ENCODE measurements at regions not wholly inside any gene's neighbourhood (a gene's known extent, or its start where the extent isn't known, plus 50 kb on each side); places are given as distances from the start of the nearest gene placed in this dataset.

GRCh38 chr4:81523672-81524327 is 52.1 kb upstream of the RASGEF1B start:
- Mint-ChIP-seq H3K27ac (no peak overlapping the region), H3K4me3 (no peak overlapping the region), H3K27me3 (ENCODE audit: insufficient read depth) (peaks cover 15% of the 10 kb centered on the region), H3K9me3 (no peaks in the 10 kb centered on the region), H3K4me1 (peaks cover 24% of the 10 kb centered on the region), H3K36me3 (ENCODE audit: low read depth) (no peaks in the 10 kb centered on the region)
- H3K9ac ChIP-seq (ENCODE audit: extremely low read depth, low read length, poor library complexity, severe bottlenecking) = no peak overlapping the region
- H3K9me3 ChIP-seq (ENCODE audit: control insufficient read depth, low read length) = peaks cover 18% of the 10 kb centered on the region
- WGBS, 2 experiments (ENCODE audit: insufficient coverage in 1 of 2, insufficient read length in 1 of 2) = 83 to 85% methylated on average over 1 to 2 of the region's 2 CpGs
- no peaks in the 10 kb centered on the region for H3K36me3 ChIP-seq (ENCODE audit: control insufficient read depth, insufficient read depth, low read length)
- no peak for DNase-seq
- H3K4me1 ChIP-seq (ENCODE audit: control insufficient read depth, insufficient read depth, low read length) = peaks cover 6% of the 10 kb centered on the region
- no peak overlapping the region for H3K4me3 ChIP-seq (ENCODE audit: low read length)
- TF ChIP-seq CTCF (conservative IDR thresholded peaks at IDR 0.05) = no peak
- no peaks in the 10 kb centered on the region for H3K27me3 ChIP-seq (ENCODE audit: control insufficient read depth, insufficient read depth, low read length, poor library complexity, severe bottlenecking)
- peak overlapping the region; percentile 45 for H3K27ac ChIP-seq (ENCODE audit: low read depth, low read length)

- no peak overlapping the region for H3K4me3 ChIP-seq (ENCODE audit: low read length)
- Mint-ChIP-seq H3K9me3 (no peaks in the 10 kb centered on the region), H3K4me3 (no peak overlapping the region), H3K36me3 (ENCODE audit: low read depth) (no peaks in the 10 kb centered on the region), H3K4me1 (peaks cover 26% of the 10 kb centered on the region), H3K27me3 (ENCODE audit: insufficient read depth) (peaks cover 10% of the 10 kb centered on the region), H3K27ac (no peak overlapping the region)
- H3K36me3 ChIP-seq (ENCODE audit: control insufficient read depth, insufficient read depth, low read length) = no peaks in the 10 kb centered on the region
- H3K27ac ChIP-seq (ENCODE audit: low read depth, low read length) = no peak overlapping the region
- peaks cover 3% of the 10 kb centered on the region for H3K4me1 ChIP-seq (ENCODE audit: control insufficient read depth, insufficient read depth, low read length)
- H3K9ac ChIP-seq (ENCODE audit: extremely low read depth, low read length, poor library complexity, severe bottlenecking) = no peak overlapping the region
- no peak for TF ChIP-seq CTCF (conservative IDR thresholded peaks at IDR 0.05)
- WGBS, 2 experiments (ENCODE audit: insufficient coverage in 1 of 2, insufficient read length in 1 of 2) = 80% methylated on average over 2 of the region's 2 CpGs; no CpG with 5 or more reads in 1 of the 2 experiments
- no peaks in the 10 kb centered on the region for H3K27me3 ChIP-seq (ENCODE audit: control insufficient read depth, insufficient read depth, low read length, poor library complexity, severe bottlenecking)
- DNase-seq = no peak
- peaks cover 11% of the 10 kb centered on the region for H3K9me3 ChIP-seq (ENCODE audit: control insufficient read depth, low read length)
Observed at GRCh38 chr4:81522711-81523110, 51.0 kb upstream of the RASGEF1B start.

- Histone ChIP-seq H3K36me3 (ENCODE audit: control insufficient read depth, insufficient read depth, low read length) (no peaks in the 10 kb centered on the region), H3K4me1 (ENCODE audit: control insufficient read depth, insufficient read depth, low read length) (peaks cover 3% of the 10 kb centered on the region), H3K27me3 (ENCODE audit: control insufficient read depth, insufficient read depth, low read length, poor library complexity, severe bottlenecking) (no peaks in the 10 kb centered on the region), H3K9ac (ENCODE audit: extremely low read depth, low read length, poor library complexity, severe bottlenecking) (no peak overlapping the region), H3K9me3 (ENCODE audit: control insufficient read depth, low read length) (peaks cover 3% of the 10 kb centered on the region), H3K4me3 (ENCODE audit: low read length) (no peak overlapping the region), H3K27ac (ENCODE audit: low read depth, low read length) (no peak overlapping the region)
- no peak for DNase-seq
- H3K27ac Mint-ChIP-seq = no peak overlapping the region
- no peaks in the 10 kb centered on the region for H3K9me3 Mint-ChIP-seq
- H3K4me3 Mint-ChIP-seq = no peak overlapping the region
- TF ChIP-seq CTCF (conservative IDR thresholded peaks at IDR 0.05) = no peak
- 83 to 92% methylated on average over 1 of the region's 1 CpG for WGBS, 2 experiments (ENCODE audit: insufficient coverage in 1 of 2, insufficient read length in 1 of 2)
- peaks cover 26% of the 10 kb centered on the region for H3K4me1 Mint-ChIP-seq
- H3K36me3 Mint-ChIP-seq (ENCODE audit: low read depth) = no peaks in the 10 kb centered on the region
- peaks cover 4% of the 10 kb centered on the region for H3K27me3 Mint-ChIP-seq (ENCODE audit: insufficient read depth)
Observed at GRCh38 chr4:81521708-81522107, 50.0 kb upstream of the RASGEF1B start.
